COLO668 (cell line): ENCODE measurements at regions not wholly inside any gene's neighbourhood (a gene's known extent, or its start where the extent isn't known, plus 50 kb on each side); places are given as distances from the start of the nearest gene placed in this dataset.

Experiments used
- DNase-seq: peaks from one replicate; lab custom pipeline; 2025; ENCODE audit not compliant: unreplicated experiment; lab: John Stamatoyannopoulos, UW

GRCh38 chr6:114404339-114404955, 61.6 kb upstream of the HS3ST5 start:
- no peak for DNase-seq

GRCh38 chr6:114403858-114404257, 61.0 kb upstream of the HS3ST5 start:
- no peak for DNase-seq

- no peak for DNase-seq
Observed at GRCh38 chr6:114398481-114398880, 55.7 kb upstream of the HS3ST5 start.
